ENCODE measurements at regions not wholly inside any gene's neighbourhood (a gene's known extent, or its start where the extent isn't known, plus 50 kb on each side); places are given as distances from the start of the nearest gene placed in this dataset.

DNA sequence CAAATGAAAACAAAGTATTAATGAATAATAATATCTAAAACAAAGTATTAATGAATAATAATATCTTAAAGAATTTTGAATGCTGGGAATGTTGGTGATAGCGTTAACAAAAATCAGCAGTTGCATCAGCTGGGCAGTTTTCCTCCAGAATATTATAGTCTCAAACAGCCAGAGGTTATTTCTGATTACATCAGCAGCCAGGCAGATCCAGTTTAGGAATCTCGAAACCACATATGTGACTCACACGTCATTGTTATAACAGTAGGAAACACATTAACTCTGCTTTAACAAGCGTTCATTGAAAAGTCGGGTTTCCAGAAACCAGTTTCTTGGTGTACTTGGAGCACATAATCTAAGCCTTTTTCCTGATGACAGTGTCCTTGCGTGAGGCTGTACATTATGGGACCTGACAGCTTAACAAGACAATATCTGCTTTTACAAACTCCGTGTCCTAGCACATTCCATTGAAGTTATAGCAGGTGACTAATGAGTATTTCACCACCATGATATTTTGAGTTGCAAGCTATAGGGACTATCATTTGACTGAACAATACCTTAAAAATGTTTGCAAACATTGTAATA is 559.5 kb upstream of the KLF4 start:
- TF ChIP-seq CTCF (IDR thresholded peaks at IDR 0.05) = no peak
- no peak for TF ChIP-seq POLR2A (IDR thresholded peaks at IDR 0.05)
- peak in 1 of 3 donors; percentile 55 for TF ChIP-seq POLR2AphosphoS5 (IDR thresholded peaks at IDR 0.05)
